SH-SY5Y (cell line): ENCODE measurements at regions not wholly inside any gene's neighbourhood (a gene's known extent, or its start where the extent isn't known, plus 50 kb on each side); places are given as distances from the start of the nearest gene placed in this dataset.
A peak's percentile ranks its signal among the peaks of the same experiment; 100 is the strongest.

ENCODE experiments used
- GATA2 ChIP-seq: IDR thresholded peaks from 2 replicates; pipeline ENCODE4 v1.6.1; 2011; ENCODE audit warnings: mild to moderate bottlenecking, low read depth, low read length
- GATA3 ChIP-seq: IDR thresholded peaks from 2 replicates; pipeline ENCODE4 v1.6.1; 2011; ENCODE audit warnings: low read depth, mild to moderate bottlenecking, low read length, moderate library complexity

GRCh38 chr1:56390232-56390867, 189.0 kb downstream of the PLPP3 start:
- TF ChIP-seq GATA3 (no peak), GATA2 (no peak)

- TF ChIP-seq GATA2 (no peak), GATA3 (no peak)
Observed at GRCh38 chr1:56389813-56390212, 189.6 kb downstream of the PLPP3 start.

GRCh38 chr1:56387071-56387740, 192.2 kb downstream of the PLPP3 start:
- TF ChIP-seq GATA2: no peak
- no peak for TF ChIP-seq GATA3

- TF ChIP-seq GATA3: no peak
- no peak for TF ChIP-seq GATA2
Observed at GRCh38 chr1:56385314-56385713, 194.0 kb downstream of the PLPP3 start.

- TF ChIP-seq GATA3 (no peak), GATA2 (no peak)
Observed at GRCh38 chr1:56382929-56383328, 196.4 kb downstream of the PLPP3 start.

- TF ChIP-seq GATA2 (no peak), GATA3 (no peak)
Observed at GRCh38 chr1:56380531-56380930, 198.8 kb downstream of the PLPP3 start.

- TF ChIP-seq GATA3 (peak; percentile 58), GATA2 (peak; percentile 69)
Observed at GRCh38 chr1:56378341-56379070, 200.9 kb downstream of the PLPP3 start.

- no peak for TF ChIP-seq GATA3
- no peak for TF ChIP-seq GATA2
Observed at GRCh38 chr1:56377431-56377830, 201.9 kb downstream of the PLPP3 start.

- TF ChIP-seq GATA3 (no peak), GATA2 (no peak)
Observed at GRCh38 chr1:56376188-56376984, 203.0 kb downstream of the PLPP3 start.

GRCh38 chr1:56375326-56375804, 204.0 kb downstream of the PLPP3 start:
- TF ChIP-seq GATA3: no peak
- no peak for TF ChIP-seq GATA2

GRCh38 chr1:56374026-56374974, 205.1 kb downstream of the PLPP3 start:
- peak; percentile 85 for TF ChIP-seq GATA3
- TF ChIP-seq GATA2: peak; percentile 89

GRCh38 chr1:56370513-56370912, 208.8 kb downstream of the PLPP3 start:
- TF ChIP-seq GATA3 (no peak), GATA2 (no peak)
